Uterus (tissue), 2 donors: ENCODE measurements at regions not wholly inside any gene's neighbourhood (a gene's known extent, or its start where the extent isn't known, plus 50 kb on each side); places are given as distances from the start of the nearest gene placed in this dataset.

Experiments
- POLR2A ChIP-seq, 2 donors: fragments of 450-650 bp; IDR thresholded peaks; one replicate each; pipeline ENCODE4 v1.6.1; 2016; ENCODE audit warnings: antibody characterized with exemption in 2 of 2, mild to moderate bottlenecking in 1 of 2, moderate library complexity in 1 of 2
- TF ChIP-seq, protein P1 (sequence below), 4 experiments: fragments of 200-600 bp in 2 of 4; fragments of 450-650 bp in 2 of 4; sonication (generic) in 2 of 4; IDR thresholded peaks; one replicate each; pipeline ENCODE4 v1.5.1; 2016 to 2019; ENCODE audit warnings: antibody characterized with exemption in 4 of 4, mild to moderate bottlenecking in 2 of 4, moderate library complexity in 1 of 4

DNA sequence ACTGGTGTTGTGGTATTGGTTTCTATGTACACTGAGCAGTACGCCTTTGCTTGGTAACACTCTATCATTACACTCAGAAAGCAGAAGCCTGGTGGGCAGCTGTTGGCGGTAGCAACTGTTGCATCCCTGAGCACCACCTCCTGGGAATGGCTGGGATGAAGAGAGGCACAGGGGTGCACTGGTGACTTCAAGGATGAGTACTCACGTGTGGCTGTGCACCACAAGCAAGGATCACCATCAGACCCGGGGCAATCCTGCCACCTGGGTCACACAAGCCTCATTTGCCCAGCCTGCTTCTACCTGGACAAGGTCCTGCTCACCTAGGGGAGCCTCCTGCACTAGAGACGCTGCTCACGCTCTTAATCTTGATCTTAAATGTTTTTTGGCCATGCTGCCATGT is 336.4 kb downstream of the SI start:
- TF ChIP-seq POLR2A (IDR thresholded peaks at IDR 0.05) = no peak
- TF ChIP-seq, protein P1, sequence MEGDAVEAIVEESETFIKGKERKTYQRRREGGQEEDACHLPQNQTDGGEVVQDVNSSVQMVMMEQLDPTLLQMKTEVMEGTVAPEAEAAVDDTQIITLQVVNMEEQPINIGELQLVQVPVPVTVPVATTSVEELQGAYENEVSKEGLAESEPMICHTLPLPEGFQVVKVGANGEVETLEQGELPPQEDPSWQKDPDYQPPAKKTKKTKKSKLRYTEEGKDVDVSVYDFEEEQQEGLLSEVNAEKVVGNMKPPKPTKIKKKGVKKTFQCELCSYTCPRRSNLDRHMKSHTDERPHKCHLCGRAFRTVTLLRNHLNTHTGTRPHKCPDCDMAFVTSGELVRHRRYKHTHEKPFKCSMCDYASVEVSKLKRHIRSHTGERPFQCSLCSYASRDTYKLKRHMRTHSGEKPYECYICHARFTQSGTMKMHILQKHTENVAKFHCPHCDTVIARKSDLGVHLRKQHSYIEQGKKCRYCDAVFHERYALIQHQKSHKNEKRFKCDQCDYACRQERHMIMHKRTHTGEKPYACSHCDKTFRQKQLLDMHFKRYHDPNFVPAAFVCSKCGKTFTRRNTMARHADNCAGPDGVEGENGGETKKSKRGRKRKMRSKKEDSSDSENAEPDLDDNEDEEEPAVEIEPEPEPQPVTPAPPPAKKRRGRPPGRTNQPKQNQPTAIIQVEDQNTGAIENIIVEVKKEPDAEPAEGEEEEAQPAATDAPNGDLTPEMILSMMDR (IDR thresholded peaks at IDR 0.05) = no peak
